ENCODE measurements at regions not wholly inside any gene's neighbourhood (a gene's known extent, or its start where the extent isn't known, plus 50 kb on each side); places are given as distances from the start of the nearest gene placed in this dataset.

- TF ChIP-seq POLR2A (IDR thresholded peaks at IDR 0.05) (no peak), CTCF (IDR thresholded peaks at IDR 0.05) (no peak)
- WGBS, 2 donors = 59 to 77% methylated on average over 3 of the region's 3 CpGs
These were observed 135.7 kb upstream of the SYT10 start for GRCh38 chr12:33575346-33575745.

GRCh38 chr12:33581613-33582122, 142.0 kb upstream of the SYT10 start:
- H3K27me3 ChIP-seq = no peaks in the 10 kb centered on the region
- TF ChIP-seq CTCF (IDR thresholded peaks at IDR 0.05) = no peak
- no peak overlapping the region for H3K27ac ChIP-seq
- 59 to 60% methylated on average over 5 of the region's 5 CpGs for WGBS, 2 donors
- no peaks in the 10 kb centered on the region for H3K36me3 ChIP-seq (ENCODE audit: low read depth, missing control alignments)
- H3K4me3 ChIP-seq = no peak overlapping the region
- H3K9me3 ChIP-seq = no peaks in the 10 kb centered on the region
- intact Hi-C loops (cut with DNase I; ENCODE audit: low total_unique reads) = no loop called here
- DNase-seq = no peak
- H3K4me1 ChIP-seq = no peaks in the 10 kb centered on the region

More at GRCh38 chr12:33575346-33575745, 135.7 kb upstream of the SYT10 start:
- Histone ChIP-seq H3K9me3 (no peaks in the 10 kb centered on the region), H3K4me3 (no peak overlapping the region), H3K27me3 (no peaks in the 10 kb centered on the region), H3K4me1 (no peaks in the 10 kb centered on the region), H3K27ac (no peak overlapping the region), H3K36me3 (ENCODE audit: low read depth, missing control alignments) (no peaks in the 10 kb centered on the region)
- DNase-seq = no peak
- intact Hi-C loops (cut with DNase I; ENCODE audit: low total_unique reads) = no loop called here

GRCh38 chr12:33586576-33586975, 147.0 kb upstream of the SYT10 start:
- no peak for TF ChIP-seq POLR2A (IDR thresholded peaks at IDR 0.05)
- no peak for TF ChIP-seq CTCF (IDR thresholded peaks at IDR 0.05)
- WGBS, 2 donors = 74 to 78% methylated on average over 2 of the region's 2 CpGs
- no peaks in the 10 kb centered on the region for H3K27me3 ChIP-seq
- no peak overlapping the region for H3K4me3 ChIP-seq
- no peaks in the 10 kb centered on the region for H3K9me3 ChIP-seq
- DNase-seq = no peak
- H3K4me1 ChIP-seq = no peaks in the 10 kb centered on the region
- H3K36me3 ChIP-seq (ENCODE audit: low read depth, missing control alignments) = no peaks in the 10 kb centered on the region
- H3K27ac ChIP-seq = no peak overlapping the region
- intact Hi-C loops (cut with DNase I; ENCODE audit: low total_unique reads) = no loop called here

GRCh38 chr12:33587354-33587753, 147.7 kb upstream of the SYT10 start:
- H3K4me3 ChIP-seq = no peak overlapping the region
- H3K4me1 ChIP-seq = no peaks in the 10 kb centered on the region
- intact Hi-C loops (cut with DNase I; ENCODE audit: low total_unique reads) = no loop called here
- H3K27ac ChIP-seq = no peak overlapping the region
- H3K9me3 ChIP-seq = no peaks in the 10 kb centered on the region
- 88 to 93% methylated on average over 1 of the region's 1 CpG for WGBS, 2 donors
- no peak for DNase-seq
- H3K27me3 ChIP-seq = no peaks in the 10 kb centered on the region
- no peak for TF ChIP-seq POLR2A (IDR thresholded peaks at IDR 0.05)
- no peak for TF ChIP-seq CTCF (IDR thresholded peaks at IDR 0.05)
- H3K36me3 ChIP-seq (ENCODE audit: low read depth, missing control alignments) = no peaks in the 10 kb centered on the region
